ENCODE measurements at regions not wholly inside any gene's neighbourhood (a gene's known extent, or its start where the extent isn't known, plus 50 kb on each side); places are given as distances from the start of the nearest gene placed in this dataset.

GRCh38 chr5:105739732-105740131, 1931.0 kb downstream of the EFNA5 start:
- no peak overlapping the region for H3K27ac ChIP-seq (ENCODE audit: low read depth in 1 of 2, low read length in 2 of 2)
- no peak overlapping the region for H3K9ac ChIP-seq (ENCODE audit: low read depth in 1 of 2, low read length in 2 of 2)

DNA sequence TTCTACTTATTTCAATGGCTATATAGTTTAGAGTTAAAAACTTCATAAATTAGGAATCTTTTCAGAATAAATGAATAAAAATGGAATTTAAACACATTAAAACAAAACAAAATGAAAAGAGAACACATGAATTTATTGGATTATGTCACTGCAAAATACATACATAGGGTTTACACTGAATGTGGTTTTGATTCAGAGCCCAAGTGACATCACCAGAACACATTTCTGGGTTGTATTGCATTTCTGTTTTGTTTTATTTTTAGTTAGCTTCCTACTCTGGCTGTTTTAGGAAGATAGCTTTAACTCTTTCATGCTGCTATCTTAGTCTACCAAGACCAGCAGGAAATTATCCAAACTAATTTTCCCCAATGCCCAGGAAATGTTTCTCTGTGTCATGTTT, 1935.0 kb downstream of the EFNA5 start:
- Histone ChIP-seq H3K9ac (ENCODE audit: low read depth in 1 of 2, low read length in 2 of 2) (no peak overlapping the region), H3K27me3 (ENCODE audit: control insufficient read depth in 4 of 4, insufficient read depth in 4 of 4, low read length in 3 of 4) (no peaks in the 10 kb centered on the region), H3K36me3 (ENCODE audit: control insufficient read depth in 4 of 4, insufficient read depth in 3 of 4, low read depth in 1 of 4, low read length in 3 of 4) (no peaks in the 10 kb centered on the region), H3K9me3 (ENCODE audit: control insufficient read depth in 4 of 4, low read length in 3 of 4) (peaks cover 0 to 3% (median 0%) of the 10 kb centered on the region in 4 donors), H3K27ac (ENCODE audit: low read depth in 1 of 2, low read length in 2 of 2) (no peak overlapping the region), H3K4me3 (ENCODE audit: low read depth in 1 of 3, low read length in 3 of 3) (no peak overlapping the region), H3K4me1 (ENCODE audit: control insufficient read depth in 4 of 4, insufficient read depth in 4 of 4, low read length in 3 of 4) (no peaks in the 10 kb centered on the region)
- TF ChIP-seq EGR1 (IDR thresholded peaks at IDR 0.05; ENCODE audit: low read depth in 2 of 2): no peak
- TF ChIP-seq FOXA2 (IDR thresholded peaks at IDR 0.05): no peak
- TF ChIP-seq JUND (IDR thresholded peaks at IDR 0.05): no peak
- TF ChIP-seq, protein P1, sequence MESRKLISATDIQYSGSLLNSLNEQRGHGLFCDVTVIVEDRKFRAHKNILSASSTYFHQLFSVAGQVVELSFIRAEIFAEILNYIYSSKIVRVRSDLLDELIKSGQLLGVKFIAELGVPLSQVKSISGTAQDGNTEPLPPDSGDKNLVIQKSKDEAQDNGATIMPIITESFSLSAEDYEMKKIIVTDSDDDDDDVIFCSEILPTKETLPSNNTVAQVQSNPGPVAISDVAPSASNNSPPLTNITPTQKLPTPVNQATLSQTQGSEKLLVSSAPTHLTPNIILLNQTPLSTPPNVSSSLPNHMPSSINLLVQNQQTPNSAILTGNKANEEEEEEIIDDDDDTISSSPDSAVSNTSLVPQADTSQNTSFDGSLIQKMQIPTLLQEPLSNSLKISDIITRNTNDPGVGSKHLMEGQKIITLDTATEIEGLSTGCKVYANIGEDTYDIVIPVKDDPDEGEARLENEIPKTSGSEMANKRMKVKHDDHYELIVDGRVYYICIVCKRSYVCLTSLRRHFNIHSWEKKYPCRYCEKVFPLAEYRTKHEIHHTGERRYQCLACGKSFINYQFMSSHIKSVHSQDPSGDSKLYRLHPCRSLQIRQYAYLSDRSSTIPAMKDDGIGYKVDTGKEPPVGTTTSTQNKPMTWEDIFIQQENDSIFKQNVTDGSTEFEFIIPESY (IDR thresholded peaks at IDR 0.05): no peak
- no peak for TF ChIP-seq SP1 (IDR thresholded peaks at IDR 0.05)
- TF ChIP-seq REST (IDR thresholded peaks at IDR 0.05): no peak
- TF ChIP-seq HNF4A (conservative IDR thresholded peaks at IDR 0.05): no peak
- TF ChIP-seq YY1 (IDR thresholded peaks at IDR 0.05): no peak
- no peak for TF ChIP-seq GABPA (IDR thresholded peaks at IDR 0.05 in 1 of 2, conservative IDR thresholded peaks at IDR 0.05 in 1 of 2)
- no peak for TF ChIP-seq RAD21 (IDR thresholded peaks at IDR 0.05)
- DNase-seq (ENCODE audit: low spot score): no peak

More at GRCh38 chr5:105739732-105740131, 1931.0 kb downstream of the EFNA5 start:
- no peak for DNase-seq (ENCODE audit: low spot score)
- no peaks in the 10 kb centered on the region for H3K4me1 ChIP-seq (ENCODE audit: control insufficient read depth in 4 of 4, insufficient read depth in 4 of 4, low read length in 3 of 4)
- H3K27me3 ChIP-seq (ENCODE audit: control insufficient read depth in 4 of 4, insufficient read depth in 4 of 4, low read length in 3 of 4): no peaks in the 10 kb centered on the region
- no peaks in the 10 kb centered on the region for H3K36me3 ChIP-seq (ENCODE audit: control insufficient read depth in 4 of 4, insufficient read depth in 3 of 4, low read depth in 1 of 4, low read length in 3 of 4)
- peaks cover 0 to 3% (median 0%) of the 10 kb centered on the region in 4 donors for H3K9me3 ChIP-seq (ENCODE audit: control insufficient read depth in 4 of 4, low read length in 3 of 4)
- no peak overlapping the region for H3K4me3 ChIP-seq (ENCODE audit: low read depth in 1 of 3, low read length in 3 of 3)
- TF ChIP-seq, protein P2, sequence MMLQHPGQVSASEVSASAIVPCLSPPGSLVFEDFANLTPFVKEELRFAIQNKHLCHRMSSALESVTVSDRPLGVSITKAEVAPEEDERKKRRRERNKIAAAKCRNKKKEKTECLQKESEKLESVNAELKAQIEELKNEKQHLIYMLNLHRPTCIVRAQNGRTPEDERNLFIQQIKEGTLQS (IDR thresholded peaks at IDR 0.05): no peak
- TF ChIP-seq SP1 (IDR thresholded peaks at IDR 0.05) (no peak), RAD21 (IDR thresholded peaks at IDR 0.05) (no peak), TAF1 (conservative IDR thresholded peaks at IDR 0.05) (no peak), REST (IDR thresholded peaks at IDR 0.05) (no peak)

Measured in liver (tissue), 6 donors.